ENCODE measurements at regions not wholly inside any gene's neighbourhood (a gene's known extent, or its start where the extent isn't known, plus 50 kb on each side); places are given as distances from the start of the nearest gene placed in this dataset.

DNA sequence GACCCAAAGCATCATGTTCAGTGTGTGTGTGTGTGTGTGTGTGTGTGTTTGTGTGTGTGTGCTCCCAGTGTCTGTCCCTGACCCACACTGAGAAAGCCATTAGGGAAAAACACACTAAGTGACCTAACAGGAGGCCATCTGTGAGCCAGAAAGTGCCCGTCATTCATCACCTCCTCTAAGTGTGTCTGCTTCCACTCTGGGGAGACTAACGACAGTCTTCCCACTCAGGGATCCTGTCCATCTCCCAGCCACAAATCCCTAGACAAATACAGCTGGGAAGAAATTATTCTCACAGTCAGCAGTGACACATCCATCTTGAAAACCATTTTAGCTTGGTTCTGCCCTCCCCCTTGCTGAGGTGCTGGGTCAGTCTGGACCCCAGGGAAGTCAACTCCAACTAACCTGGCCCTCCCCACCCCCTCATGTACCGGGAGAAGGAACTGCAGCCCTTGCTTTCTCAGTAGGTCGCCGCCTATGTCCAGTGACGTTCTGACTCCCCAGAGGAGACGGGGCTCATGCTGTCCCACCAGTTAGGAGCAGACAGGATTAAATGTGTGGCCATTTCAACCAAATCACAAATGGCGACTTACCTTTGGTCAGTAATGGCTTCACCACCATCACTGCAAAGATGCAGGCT is 296.5 kb upstream of the ZNF32 start:
- peaks cover 0 to 35% of the 10 kb centered on the region in 2 experiments; a peak in 2 of 4 replicates for H3K4me1 ChIP-seq (ENCODE audit: control insufficient read depth in 1 of 2, insufficient read depth in 2 of 2, low read depth in 1 of 2, low read length in 1 of 2)
- ChIA-PET POLR2A (interaction anchor here (0.7 kb wide), 1 partner anchor 69 kb away, joined by 3 read pairs; no protein-coding TSS in a partner anchor), CTCF (no interaction called here)
- TF ChIP-seq, protein P1, sequence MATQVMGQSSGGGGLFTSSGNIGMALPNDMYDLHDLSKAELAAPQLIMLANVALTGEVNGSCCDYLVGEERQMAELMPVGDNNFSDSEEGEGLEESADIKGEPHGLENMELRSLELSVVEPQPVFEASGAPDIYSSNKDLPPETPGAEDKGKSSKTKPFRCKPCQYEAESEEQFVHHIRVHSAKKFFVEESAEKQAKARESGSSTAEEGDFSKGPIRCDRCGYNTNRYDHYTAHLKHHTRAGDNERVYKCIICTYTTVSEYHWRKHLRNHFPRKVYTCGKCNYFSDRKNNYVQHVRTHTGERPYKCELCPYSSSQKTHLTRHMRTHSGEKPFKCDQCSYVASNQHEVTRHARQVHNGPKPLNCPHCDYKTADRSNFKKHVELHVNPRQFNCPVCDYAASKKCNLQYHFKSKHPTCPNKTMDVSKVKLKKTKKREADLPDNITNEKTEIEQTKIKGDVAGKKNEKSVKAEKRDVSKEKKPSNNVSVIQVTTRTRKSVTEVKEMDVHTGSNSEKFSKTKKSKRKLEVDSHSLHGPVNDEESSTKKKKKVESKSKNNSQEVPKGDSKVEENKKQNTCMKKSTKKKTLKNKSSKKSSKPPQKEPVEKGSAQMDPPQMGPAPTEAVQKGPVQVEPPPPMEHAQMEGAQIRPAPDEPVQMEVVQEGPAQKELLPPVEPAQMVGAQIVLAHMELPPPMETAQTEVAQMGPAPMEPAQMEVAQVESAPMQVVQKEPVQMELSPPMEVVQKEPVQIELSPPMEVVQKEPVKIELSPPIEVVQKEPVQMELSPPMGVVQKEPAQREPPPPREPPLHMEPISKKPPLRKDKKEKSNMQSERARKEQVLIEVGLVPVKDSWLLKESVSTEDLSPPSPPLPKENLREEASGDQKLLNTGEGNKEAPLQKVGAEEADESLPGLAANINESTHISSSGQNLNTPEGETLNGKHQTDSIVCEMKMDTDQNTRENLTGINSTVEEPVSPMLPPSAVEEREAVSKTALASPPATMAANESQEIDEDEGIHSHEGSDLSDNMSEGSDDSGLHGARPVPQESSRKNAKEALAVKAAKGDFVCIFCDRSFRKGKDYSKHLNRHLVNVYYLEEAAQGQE (IDR thresholded peaks at IDR 0.05; ENCODE audit: low read depth, low read length), result no peak
- TF ChIP-seq, protein P2, sequence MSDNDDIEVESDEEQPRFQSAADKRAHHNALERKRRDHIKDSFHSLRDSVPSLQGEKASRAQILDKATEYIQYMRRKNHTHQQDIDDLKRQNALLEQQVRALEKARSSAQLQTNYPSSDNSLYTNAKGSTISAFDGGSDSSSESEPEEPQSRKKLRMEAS (IDR thresholded peaks at IDR 0.05; ENCODE audit: low read depth), result no peak
- no peak for TF ChIP-seq EP300 (IDR thresholded peaks at IDR 0.05; ENCODE audit: borderline replicate concordance in 1 of 2, low read depth in 1 of 2, low read length in 1 of 2)
- TF ChIP-seq, protein P3, sequence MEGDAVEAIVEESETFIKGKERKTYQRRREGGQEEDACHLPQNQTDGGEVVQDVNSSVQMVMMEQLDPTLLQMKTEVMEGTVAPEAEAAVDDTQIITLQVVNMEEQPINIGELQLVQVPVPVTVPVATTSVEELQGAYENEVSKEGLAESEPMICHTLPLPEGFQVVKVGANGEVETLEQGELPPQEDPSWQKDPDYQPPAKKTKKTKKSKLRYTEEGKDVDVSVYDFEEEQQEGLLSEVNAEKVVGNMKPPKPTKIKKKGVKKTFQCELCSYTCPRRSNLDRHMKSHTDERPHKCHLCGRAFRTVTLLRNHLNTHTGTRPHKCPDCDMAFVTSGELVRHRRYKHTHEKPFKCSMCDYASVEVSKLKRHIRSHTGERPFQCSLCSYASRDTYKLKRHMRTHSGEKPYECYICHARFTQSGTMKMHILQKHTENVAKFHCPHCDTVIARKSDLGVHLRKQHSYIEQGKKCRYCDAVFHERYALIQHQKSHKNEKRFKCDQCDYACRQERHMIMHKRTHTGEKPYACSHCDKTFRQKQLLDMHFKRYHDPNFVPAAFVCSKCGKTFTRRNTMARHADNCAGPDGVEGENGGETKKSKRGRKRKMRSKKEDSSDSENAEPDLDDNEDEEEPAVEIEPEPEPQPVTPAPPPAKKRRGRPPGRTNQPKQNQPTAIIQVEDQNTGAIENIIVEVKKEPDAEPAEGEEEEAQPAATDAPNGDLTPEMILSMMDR (IDR thresholded peaks at IDR 0.05), result no peak
- TF ChIP-seq RAD21 (IDR thresholded peaks at IDR 0.05; ENCODE audit: low read length), result no peak
- no peak for TF ChIP-seq RFX5 (IDR thresholded peaks at IDR 0.05; ENCODE audit: low read length)
- TF ChIP-seq SIN3A (IDR thresholded peaks at IDR 0.05; ENCODE audit: borderline replicate concordance, low read depth, low read length), result no peak
- TF ChIP-seq GATA2 (CRISPR knock-in tag; IDR thresholded peaks at IDR 0.05), result no peak
- TF ChIP-seq, protein P4, sequence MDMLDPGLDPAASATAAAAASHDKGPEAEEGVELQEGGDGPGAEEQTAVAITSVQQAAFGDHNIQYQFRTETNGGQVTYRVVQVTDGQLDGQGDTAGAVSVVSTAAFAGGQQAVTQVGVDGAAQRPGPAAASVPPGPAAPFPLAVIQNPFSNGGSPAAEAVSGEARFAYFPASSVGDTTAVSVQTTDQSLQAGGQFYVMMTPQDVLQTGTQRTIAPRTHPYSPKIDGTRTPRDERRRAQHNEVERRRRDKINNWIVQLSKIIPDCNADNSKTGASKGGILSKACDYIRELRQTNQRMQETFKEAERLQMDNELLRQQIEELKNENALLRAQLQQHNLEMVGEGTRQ (IDR thresholded peaks at IDR 0.05; ENCODE audit: borderline replicate concordance, low read depth, low read length), result no peak
- TF ChIP-seq, protein P5, sequence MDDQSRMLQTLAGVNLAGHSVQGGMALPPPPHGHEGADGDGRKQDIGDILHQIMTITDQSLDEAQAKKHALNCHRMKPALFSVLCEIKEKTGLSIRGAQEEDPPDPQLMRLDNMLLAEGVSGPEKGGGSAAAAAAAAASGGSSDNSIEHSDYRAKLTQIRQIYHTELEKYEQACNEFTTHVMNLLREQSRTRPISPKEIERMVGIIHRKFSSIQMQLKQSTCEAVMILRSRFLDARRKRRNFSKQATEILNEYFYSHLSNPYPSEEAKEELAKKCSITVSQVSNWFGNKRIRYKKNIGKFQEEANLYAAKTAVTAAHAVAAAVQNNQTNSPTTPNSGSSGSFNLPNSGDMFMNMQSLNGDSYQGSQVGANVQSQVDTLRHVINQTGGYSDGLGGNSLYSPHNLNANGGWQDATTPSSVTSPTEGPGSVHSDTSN (IDR thresholded peaks at IDR 0.05), result no peak
- TF ChIP-seq, protein P6, sequence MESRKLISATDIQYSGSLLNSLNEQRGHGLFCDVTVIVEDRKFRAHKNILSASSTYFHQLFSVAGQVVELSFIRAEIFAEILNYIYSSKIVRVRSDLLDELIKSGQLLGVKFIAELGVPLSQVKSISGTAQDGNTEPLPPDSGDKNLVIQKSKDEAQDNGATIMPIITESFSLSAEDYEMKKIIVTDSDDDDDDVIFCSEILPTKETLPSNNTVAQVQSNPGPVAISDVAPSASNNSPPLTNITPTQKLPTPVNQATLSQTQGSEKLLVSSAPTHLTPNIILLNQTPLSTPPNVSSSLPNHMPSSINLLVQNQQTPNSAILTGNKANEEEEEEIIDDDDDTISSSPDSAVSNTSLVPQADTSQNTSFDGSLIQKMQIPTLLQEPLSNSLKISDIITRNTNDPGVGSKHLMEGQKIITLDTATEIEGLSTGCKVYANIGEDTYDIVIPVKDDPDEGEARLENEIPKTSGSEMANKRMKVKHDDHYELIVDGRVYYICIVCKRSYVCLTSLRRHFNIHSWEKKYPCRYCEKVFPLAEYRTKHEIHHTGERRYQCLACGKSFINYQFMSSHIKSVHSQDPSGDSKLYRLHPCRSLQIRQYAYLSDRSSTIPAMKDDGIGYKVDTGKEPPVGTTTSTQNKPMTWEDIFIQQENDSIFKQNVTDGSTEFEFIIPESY (IDR thresholded peaks at IDR 0.05; ENCODE audit: borderline replicate concordance, low read depth), result no peak
- TF ChIP-seq, protein P7, sequence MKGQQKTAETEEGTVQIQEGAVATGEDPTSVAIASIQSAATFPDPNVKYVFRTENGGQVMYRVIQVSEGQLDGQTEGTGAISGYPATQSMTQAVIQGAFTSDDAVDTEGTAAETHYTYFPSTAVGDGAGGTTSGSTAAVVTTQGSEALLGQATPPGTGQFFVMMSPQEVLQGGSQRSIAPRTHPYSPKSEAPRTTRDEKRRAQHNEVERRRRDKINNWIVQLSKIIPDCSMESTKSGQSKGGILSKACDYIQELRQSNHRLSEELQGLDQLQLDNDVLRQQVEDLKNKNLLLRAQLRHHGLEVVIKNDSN (IDR thresholded peaks at IDR 0.05; ENCODE audit: borderline replicate concordance, low read depth), result no peak
- TF ChIP-seq RXRA (IDR thresholded peaks at IDR 0.05; ENCODE audit: borderline replicate concordance, low read depth), result no peak
- TF ChIP-seq, protein P8, sequence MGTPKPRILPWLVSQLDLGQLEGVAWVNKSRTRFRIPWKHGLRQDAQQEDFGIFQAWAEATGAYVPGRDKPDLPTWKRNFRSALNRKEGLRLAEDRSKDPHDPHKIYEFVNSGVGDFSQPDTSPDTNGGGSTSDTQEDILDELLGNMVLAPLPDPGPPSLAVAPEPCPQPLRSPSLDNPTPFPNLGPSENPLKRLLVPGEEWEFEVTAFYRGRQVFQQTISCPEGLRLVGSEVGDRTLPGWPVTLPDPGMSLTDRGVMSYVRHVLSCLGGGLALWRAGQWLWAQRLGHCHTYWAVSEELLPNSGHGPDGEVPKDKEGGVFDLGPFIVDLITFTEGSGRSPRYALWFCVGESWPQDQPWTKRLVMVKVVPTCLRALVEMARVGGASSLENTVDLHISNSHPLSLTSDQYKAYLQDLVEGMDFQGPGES (IDR thresholded peaks at IDR 0.05; ENCODE audit: low read depth, low read length), result no peak
- TF ChIP-seq FOXJ3 (CRISPR knock-in tag; IDR thresholded peaks at IDR 0.05), result no peak
- no peak for TF ChIP-seq NRF1 (IDR thresholded peaks at IDR 0.05; ENCODE audit: low read depth, low read length)
- TF ChIP-seq MXI1 (IDR thresholded peaks at IDR 0.05; ENCODE audit: low read depth, low read length), result no peak
- TF ChIP-seq EZH2phosphoT487 (IDR thresholded peaks at IDR 0.05; ENCODE audit: borderline replicate concordance, low read depth), result no peak
- no peak for TF ChIP-seq CHD2 (IDR thresholded peaks at IDR 0.05; ENCODE audit: low read length, partially characterized antibody)
- peaks cover 6% of the 10 kb centered on the region for H3F3A ChIP-seq (replicated peaks; ENCODE audit: insufficient read depth)
- H2AFZ ChIP-seq (ENCODE audit: low read depth), result no peak overlapping the region
- H3K9me2 ChIP-seq, result no peaks in the 10 kb centered on the region
- WGBS (ENCODE audit: low lambda C conversion rate), result 51% methylated on average over 6 of the region's 8 CpGs
- H3K4me3 ChIP-seq (ENCODE audit: low read depth in 2 of 2, low read length in 1 of 2), result no peak overlapping the region
- no peak overlapping the region for H3K27ac ChIP-seq (ENCODE audit: low read depth in 2 of 2, low read length in 1 of 2)
- H3K27me3 ChIP-seq (ENCODE audit: insufficient read depth), result no peaks in the 10 kb centered on the region
- H3K79me2 ChIP-seq (ENCODE audit: insufficient read depth), result no peaks in the 10 kb centered on the region
- H3K9me3 ChIP-seq, result no peaks in the 10 kb centered on the region
- no peak overlapping the region for H3K4me2 ChIP-seq
- no peak for DNase-seq
- no peaks in the 10 kb centered on the region for H3K36me3 ChIP-seq (replicated peaks in 1 of 2; ENCODE audit: control insufficient read depth in 1 of 2, insufficient read depth in 2 of 2, low read length in 1 of 2)
- H4K20me1 ChIP-seq (ENCODE audit: insufficient read depth), result no peaks in the 10 kb centered on the region
- H3K9ac ChIP-seq, result no peak overlapping the region
